AG20443 (cell line): ENCODE measurements at regions not wholly inside any gene's neighbourhood (a gene's known extent, or its start where the extent isn't known, plus 50 kb on each side); places are given as distances from the start of the nearest gene placed in this dataset.

Experiments
- DNase-seq: peaks from one replicate; pipeline ENCODE4 v3.0.0; 2012; ENCODE audit warnings: low spot score, mixed read lengths

DNA sequence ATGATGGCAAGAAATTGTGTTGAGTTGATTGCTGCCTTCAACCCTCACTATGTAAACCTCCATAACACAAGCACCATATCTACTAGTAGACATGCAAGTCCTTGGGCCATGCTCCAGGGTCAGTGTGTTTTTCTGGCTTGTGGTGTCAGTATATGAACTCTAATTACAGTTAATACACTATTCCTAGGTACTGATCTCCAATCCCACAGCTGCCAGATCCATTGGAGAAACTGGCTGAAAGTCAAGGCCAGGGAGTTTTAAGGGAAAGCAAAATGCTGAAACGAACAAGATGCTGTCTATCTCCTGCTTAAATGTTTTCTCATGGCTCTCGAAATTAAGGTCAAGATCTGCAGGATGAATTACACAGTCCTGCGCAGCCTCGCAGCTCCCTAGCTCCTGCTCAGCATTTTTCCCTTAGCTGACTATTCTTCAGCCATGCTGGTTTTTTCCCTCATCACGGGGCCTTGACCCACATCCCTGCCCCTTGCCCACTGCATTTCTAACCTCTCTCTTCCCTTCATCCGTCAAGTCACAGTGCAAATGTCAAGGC, 425.0 kb upstream of the ADAMTS9 start:
- DNase-seq = no peak

DNA sequence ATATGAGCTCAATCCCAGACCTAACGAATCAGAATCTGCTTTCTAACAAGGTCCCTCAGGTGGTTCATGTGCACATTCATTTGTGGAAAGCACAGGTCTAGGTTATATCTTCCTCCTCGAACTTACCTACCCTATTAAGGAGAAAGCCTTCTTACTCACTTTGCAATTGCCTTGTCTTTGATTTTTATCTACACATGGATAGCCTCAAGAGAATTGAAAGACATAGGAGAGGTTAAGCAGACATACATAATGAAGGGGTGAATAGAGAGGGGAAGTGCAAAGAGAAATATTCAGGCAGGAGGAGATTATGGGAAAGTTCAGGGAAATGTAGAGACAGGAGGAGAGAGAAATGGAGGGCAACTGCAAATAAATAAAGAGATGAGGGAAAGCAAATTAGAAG, 422.9 kb upstream of the ADAMTS9 start:
- DNase-seq = no peak

DNA sequence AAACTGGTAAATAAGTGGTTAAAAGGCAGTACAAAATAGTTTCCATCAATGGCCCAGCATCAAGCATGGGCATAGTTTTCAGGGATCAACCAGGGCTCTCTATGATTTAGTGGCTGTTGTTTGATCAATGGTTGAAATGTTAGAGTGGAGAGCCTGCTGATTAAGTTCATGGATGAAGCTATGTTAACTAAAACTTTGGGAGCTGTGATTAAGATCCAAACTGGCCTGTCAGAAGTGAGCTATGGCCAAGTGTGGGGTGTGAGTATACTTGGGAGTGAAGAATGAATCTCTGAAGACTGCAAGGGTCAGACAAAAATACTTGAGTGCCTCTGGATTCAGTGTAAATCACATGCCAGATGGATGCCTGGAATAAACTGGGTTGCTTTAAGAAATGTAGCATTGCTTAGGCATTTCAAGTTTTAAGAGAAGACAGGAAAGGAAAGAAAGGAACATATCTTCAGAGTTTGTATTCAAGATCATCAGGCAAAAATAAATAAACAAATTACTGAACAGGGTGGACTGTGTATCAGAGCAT, 422.2 kb upstream of the ADAMTS9 start:
- DNase-seq = no peak

DNA sequence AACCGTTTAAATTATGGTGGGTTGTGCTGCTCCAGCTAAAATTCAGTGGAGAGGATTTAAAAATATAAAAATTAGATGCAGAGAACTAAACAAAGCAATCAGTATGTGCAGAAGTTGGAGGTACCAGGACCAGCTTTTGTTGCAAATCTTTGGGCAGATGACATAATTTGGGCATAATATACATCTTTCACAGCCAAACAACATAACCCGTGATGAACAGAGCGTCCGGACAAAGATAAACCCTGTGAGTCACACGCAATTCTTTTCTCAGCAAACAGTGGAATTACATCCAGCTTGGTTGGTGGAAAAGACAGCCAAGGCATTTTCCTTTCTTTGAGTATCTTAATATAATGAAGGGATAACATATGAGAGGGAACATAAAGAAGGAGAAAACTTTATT, 419.4 kb upstream of the ADAMTS9 start:
- peak; percentile 26 for DNase-seq

DNA sequence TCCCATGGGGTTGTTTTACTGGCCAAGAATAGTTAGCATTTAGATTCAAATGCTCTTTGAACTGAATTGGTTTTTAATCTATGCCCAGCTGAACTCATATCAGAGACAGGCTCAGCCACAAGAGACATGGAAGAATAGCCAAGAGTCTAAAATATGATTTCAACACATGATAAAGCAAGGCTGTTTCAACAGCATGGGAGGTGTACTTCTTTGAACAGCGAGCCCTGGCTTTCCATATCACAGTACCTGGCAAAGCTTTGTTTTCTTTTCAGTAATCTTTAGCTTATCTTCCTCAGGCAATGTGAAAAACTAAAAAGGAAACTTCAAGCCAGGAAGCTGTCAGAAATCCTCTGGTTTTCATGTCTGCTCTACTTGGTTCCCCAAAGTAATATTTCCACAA, 413.6 kb upstream of the ADAMTS9 start:
- DNase-seq = no peak

DNA sequence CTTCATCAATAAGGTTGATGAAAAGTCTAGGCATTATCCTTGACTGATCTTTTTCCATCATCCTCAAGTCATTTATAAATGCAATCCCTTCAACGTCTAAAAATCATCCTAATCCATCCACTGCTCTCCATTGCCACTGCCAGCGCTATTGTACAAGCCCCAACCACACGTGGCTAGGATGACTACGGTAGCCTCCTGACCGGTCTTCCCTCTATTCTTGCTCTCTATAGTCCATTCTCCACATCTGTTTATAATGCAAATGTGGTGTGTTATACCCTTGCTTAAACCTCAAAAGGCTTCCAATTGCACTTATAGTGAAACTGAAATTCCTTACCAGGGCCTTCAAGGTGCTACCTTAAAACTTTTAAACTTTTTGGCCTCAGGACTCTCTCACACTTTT, 410.6 kb upstream of the ADAMTS9 start:
- no peak for DNase-seq

DNA sequence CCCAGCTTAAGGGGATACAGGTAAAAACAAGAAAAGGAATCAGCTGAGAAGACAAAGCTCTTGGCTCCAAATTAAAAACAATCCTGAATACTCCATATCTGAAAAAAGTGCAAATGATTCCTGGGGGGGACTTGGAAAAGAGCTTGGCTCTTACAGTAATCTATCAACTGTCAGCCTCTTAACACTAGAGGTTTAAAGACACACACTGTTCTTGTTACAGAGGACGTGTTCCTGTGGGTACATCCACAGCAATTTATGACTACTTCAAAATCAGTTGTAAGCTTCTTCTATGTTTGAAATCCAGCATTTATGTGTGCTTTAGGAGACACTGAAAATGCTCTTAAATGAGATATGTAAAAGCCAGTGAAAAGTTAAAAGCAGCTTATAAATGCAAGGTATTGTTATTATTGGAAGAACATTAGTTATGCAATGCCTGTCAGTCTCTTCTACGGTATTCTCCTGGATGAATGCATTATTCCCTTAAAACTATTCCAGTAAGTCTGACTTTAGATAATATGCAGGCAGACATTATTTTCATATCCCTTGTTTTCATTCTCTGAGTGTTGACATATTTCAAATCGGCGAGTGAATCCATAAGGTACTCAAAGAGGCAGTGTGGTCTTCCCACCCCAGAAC, 408.4 kb upstream of the ADAMTS9 start:
- DNase-seq = no peak

DNA sequence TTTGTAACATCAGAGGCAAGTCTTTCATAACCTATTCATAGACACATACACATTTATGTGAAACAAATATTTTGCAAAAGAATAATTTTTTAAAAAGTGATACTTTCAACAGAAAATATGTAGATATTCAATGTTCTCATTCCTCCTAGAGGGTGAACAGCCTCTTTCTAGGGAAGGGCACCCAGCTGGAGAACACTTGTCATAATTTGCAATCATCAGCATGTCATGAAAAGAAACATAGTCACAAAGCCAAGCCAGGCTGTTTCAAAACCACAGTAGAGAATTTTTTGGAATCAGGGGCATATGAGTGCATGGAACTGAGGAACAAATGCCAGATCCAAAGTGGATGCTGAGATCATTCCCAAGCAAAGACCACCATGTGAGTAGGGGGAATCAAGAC, 406.9 kb upstream of the ADAMTS9 start:
- no peak for DNase-seq

DNA sequence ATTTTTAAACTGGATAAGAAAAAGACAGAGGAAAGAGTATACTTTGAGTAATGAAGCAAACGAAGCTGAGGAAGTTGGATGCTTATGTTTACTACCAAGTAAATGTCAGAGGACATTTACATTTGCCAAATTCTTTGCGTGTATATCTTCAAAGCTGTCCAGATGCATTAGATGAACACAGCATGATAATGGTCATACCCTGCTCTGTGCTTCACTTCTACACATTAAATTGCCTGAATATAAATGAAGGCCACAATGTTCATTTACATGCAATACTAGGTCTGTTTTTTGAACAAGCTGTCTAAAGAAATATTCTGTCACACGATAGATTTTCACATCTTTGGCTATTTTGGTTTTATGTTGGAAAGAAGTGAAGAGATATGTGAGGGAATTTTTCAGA, 405.8 kb upstream of the ADAMTS9 start:
- no peak for DNase-seq

DNA sequence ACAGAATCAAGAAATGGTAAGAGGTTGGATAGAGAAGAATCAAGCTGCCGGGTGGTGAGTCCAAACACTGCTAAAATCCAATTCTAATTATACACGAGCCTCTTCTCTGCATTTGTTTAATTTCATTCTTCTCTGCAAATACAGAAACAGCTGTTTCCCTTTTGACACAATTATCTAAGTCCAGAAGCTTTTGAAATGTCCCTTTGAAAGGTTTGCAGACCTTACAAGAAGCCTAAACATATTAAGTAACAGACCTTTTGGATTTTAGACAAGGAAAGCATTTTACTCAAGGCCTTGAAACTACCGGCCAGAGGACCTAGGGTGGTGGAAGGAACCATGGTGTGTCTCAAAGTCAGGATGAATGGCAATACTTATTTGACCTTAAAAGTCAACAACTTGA, 403.8 kb upstream of the ADAMTS9 start:
- DNase-seq = no peak

DNA sequence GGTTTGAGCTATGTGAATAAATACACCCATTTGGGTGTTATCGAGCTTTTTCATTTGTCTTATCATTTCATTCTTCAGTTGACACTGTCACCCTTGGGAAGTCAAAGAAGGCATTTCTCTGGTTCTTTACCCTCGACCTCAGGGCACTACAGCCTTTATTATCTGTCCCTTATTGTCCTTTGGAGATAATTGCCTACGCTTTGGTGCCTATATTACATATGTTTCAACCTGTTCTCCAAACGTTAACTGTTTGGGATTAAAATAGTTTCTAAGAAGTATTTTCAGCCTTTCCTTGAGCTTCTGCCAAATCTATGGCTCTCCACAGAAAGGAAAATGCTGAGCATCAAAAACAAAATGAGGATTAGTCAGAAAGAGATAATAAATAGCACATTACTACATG, 395.4 kb upstream of the ADAMTS9 start:
- no peak for DNase-seq

DNA sequence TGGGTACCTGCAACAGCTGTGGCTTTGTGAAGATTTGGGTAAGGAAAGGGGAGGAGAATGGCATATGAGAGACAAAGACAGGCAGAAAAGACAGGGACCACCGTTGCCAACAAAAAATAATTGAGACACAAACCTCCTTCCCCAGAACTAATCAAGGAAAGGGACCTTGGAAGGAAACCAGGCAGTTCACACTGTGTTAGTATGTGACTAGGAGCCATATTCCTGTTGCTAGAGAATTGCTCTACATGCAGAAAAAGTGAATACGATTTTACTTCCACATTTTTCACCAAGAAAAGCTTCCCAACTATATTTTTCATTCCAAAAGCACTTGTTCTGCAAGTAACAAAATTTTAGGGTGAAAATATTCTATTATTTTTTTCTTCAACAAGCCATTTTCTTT, 393.7 kb upstream of the ADAMTS9 start:
- no peak for DNase-seq

DNA sequence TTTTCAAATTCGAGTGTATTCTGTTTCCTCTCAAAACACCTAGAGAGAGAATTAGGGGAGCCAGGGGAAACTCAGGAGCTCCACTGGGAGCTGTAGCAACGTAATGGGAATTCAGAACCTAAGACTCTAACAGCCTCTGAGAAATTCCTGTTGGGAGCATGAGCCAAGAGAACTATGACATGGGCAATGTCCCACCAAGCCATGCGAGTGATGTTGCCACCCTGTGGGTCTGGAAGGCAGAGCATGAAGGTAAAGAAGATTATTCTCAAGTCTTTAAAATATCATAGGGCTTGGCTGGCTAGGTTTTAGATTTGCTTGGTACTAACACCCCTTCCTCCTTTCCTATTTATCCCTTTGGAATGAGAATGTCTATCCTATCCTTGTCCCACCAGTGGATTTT, 392.6 kb upstream of the ADAMTS9 start:
- no peak for DNase-seq

DNA sequence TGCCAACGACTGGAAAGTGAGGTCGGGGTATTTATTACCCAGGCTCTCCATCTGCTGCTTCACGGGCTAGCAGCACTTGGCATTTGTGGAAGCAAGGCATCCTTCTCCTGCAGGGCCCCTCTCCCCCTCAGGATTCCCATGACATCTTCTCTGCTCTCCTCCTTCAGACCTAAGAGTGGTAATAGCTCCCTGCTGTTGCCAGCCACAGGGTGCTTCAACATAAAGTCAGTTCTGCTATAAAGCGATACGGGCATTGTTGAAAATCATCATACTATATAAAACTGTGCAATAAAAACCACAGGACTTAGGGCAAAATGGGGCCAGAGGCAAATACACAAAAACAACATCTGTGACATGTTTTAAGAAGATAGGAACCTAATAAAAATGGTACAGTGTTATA, 391.8 kb upstream of the ADAMTS9 start:
- DNase-seq = no peak

DNA sequence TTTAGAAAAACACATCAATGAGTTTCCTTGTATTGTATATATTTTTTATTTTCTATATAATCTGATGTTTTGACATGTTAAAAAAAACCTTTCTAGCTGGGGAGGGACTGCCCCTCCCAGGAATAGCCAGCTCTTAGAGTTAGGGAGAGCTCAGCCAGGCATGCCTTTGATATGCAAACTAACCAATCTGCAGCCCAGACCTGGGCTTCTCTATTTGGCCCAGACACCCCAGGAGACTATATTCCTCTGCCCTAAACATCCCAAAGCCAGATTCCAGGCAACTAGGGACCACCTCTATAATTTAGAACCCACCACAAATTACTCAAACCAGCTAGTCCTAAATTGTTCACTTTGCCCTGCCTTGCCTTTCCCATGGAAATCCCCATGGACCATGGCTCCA, 390.9 kb upstream of the ADAMTS9 start:
- DNase-seq = no peak

DNA sequence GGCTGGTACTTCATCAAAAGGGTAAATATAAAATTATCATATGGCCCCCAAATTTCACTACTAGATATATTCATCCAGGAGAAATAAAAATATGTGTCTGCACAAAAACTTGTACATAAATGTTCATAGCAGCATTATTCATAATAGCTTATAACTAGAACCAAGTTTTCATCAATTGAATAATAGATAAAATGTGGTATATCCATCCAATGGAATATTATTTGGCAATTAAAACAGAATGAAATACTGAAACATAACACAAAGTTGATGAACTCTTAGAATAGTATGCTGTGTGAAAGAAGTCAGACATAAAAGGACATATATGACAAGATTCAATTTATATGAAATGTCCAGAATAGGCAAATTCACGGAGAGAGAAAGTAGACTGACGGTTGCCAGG, 389.3 kb upstream of the ADAMTS9 start:
- DNase-seq = no peak

DNA sequence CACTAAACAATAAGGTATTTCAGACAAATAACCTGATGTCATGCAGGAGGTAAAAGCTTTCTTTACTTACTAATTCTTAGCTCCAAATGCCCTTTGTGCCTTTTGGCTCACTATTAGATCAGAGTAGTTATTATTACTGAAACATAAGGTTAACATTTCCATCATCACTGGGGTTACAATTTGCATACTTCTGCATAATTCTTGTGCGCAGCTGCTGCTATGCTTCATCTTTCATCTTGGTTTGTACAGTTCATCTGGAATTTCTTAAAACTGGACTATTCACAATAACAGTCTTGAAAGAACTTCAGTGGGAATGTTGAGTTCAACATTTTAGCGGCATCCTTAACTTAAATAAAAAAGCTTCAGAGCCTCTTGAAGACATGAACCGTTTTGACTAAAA, 383.2 kb upstream of the ADAMTS9 start:
- DNase-seq = no peak

DNA sequence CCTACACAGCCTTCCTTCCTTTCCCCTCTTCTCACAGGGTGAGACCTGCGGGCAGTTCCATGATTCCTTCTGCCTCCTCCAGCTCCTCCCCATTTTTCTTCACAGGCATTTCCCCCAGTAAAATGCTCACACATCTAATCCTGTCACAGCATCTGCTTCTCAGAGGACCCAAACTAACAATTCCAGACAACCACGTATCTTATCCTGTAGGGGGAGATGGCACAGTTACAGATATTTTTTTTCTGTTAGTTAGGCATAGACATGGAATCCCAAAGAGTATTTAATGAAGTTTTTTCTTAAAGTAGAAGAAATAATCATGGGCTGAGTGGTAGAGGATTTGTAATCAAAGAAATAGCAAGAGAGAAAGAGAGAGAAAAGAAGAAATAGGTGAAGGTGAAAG, 373.1 kb upstream of the ADAMTS9 start:
- DNase-seq = no peak

DNA sequence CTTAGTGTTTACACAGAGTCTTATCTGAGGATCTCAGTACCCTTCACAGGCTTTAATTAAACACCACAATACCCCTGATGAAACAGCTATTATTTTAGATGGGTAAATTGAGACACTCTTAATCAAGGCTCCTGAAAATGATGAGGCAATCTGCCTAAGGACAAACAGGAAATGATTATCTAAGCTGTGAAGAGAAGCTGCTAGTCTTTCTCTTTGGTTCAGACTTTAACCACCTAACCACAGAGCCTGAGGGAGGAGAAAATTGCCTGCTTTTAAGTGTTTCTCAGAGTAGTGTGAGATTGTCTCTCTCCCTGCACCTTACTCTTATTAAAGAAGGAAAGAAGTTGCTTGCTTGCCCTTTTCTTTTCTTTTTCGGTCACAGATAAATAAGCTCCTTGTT, 364.3 kb upstream of the ADAMTS9 start:
- DNase-seq = no peak

DNA sequence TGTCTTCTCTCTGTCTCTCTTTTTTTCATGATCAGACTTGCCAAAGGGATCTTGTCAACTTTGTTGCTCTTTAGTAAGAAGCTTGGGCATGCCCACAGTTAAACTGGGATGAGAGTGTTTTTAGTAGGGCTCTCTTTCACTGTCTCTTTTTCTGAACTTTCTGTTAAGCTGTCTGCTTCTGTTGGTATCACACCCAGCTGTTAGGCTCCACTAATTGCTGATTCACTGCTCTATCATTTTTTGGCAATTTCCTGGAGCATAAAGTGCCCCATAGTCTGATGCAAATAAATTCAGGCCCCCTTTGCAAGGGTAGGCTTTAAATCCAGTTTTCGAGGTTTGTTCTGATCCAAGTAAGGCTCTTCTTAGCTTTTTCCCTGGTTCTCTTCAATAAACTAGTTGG, 360.4 kb upstream of the ADAMTS9 start:
- DNase-seq = no peak

DNA sequence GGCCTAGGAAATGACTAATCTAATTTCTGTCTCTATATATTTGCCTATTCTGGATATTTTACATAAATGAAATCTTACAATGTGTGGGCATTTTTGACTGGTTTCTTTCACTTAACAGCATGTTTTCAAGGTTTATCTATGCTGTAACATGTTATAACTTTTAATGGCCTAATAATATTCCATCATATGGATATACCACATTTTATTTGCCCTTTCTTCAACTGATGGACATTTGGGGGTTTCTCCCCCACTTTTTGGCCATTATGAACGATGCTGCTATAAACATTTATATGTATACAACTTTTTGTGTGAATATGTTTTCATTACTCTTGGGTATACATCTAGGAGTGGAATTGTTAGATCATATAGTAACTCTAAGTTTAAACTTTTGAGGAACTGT, 357.3 kb upstream of the ADAMTS9 start:
- DNase-seq = no peak

DNA sequence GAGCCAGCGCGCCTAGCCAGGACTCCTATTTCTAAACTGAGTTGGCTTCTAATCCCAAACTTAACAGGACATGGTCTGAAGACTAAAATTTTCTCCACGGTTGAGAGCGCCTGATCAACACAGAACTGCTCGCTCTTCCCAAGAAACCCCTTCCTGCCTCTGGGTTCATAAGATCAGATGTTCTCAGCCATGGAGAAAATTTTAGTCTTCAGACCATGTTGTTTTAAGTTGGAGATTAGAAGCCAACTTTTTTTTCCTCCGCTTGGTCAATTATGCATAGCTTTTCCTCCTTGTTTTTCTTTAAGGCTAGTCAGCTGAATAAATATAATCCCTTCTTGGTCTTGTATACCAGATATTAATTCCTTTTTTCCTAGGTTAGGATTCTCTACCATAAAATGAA, 356.6 kb upstream of the ADAMTS9 start:
- no peak for DNase-seq

DNA sequence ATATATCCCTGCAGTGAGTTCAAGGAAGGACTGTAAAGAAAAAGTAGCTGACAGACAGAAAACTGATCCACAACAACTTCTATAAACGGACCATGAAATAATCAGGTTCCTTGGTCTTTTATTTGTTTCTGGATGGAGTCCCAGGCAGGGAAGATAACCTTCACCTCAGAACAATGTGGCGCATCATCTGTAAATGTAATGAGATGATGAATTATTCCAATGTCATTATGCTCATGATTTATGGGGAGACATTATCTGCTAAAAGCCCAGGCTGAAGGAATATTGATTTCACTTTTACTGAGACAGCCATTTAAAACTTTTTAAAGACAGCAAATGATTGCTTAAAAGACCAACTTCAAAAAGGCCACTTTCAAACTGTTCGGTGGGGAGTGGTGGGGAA, 354.9 kb upstream of the ADAMTS9 start:
- DNase-seq = no peak

DNA sequence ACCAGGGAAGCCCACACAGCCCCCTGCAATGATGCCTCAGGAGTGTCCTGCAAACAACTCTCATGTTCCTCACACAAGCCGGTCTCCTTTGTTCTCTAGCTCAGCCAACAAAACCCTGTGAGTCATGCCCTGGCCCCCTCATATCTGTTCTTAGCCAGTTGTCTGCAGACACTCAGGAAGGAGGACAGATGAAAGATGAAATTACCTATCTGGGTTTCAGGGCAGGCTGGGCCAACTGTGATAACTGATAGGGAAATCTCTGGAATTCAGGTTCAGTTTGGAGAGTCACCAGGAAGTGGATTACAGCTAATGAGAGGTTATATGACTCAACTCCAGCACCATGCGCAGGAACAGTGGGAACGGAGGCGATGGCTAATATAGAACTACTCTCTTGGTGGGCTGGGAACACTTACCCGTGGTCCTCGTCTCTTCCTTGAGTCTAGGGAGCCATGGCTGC, 352.0 kb upstream of the ADAMTS9 start:
- no peak for DNase-seq
